H9 (cell line): ENCODE measurements at regions not wholly inside any gene's neighbourhood (a gene's known extent, or its start where the extent isn't known, plus 50 kb on each side); places are given as distances from the start of the nearest gene placed in this dataset.

Experiments used
- DNase-seq: peaks from one replicate; pipeline ENCODE4 v3.0.0-alpha.2; 2017
- H2AFZ ChIP-seq: one replicate; pipeline ENCODE4 v1.6.1; 2013; ENCODE audit warnings: mild to moderate bottlenecking, low read length, control low read depth, moderate library complexity
- H2AK5ac ChIP-seq: 2 replicates; pipeline ENCODE4 v1.6.1; 2013; ENCODE audit warnings: low read length, control low read depth, mixed read lengths; ENCODE audit not compliant: insufficient read length
- H2BK120ac ChIP-seq: one replicate; pipeline ENCODE4 v1.6.1; 2013; ENCODE audit warnings: low read depth, mild to moderate bottlenecking, low read length, control low read depth, inconsistent platforms; ENCODE audit not compliant: poor library complexity, severe bottlenecking
- H2BK12ac ChIP-seq: 2 replicates; pipeline ENCODE4 v1.6.1; 2013; ENCODE audit warnings: low read length, control low read depth, mixed read lengths, low read depth; ENCODE audit not compliant: insufficient read length
- H2BK15ac ChIP-seq: 2 replicates; pipeline ENCODE4 v1.6.1; 2013; ENCODE audit warnings: low read depth, low read length, control low read depth
- H2BK20ac ChIP-seq: one replicate; pipeline ENCODE4 v1.6.1; 2013; ENCODE audit warnings: low read depth, mild to moderate bottlenecking, low read length, control low read depth, inconsistent platforms; ENCODE audit not compliant: poor library complexity, severe bottlenecking
- H2BK5ac ChIP-seq: 2 replicates; pipeline ENCODE4 v1.6.1; 2013; ENCODE audit warnings: low read length, control low read depth, mixed read lengths; ENCODE audit not compliant: insufficient read length
- H3K14ac ChIP-seq: 2 replicates; pipeline ENCODE4 v1.6.1; 2013; ENCODE audit warnings: low read length, control low read depth; ENCODE audit not compliant: insufficient read depth
- H3K18ac ChIP-seq: 2 replicates; pipeline ENCODE4 v1.6.1; 2013; ENCODE audit warnings: low read depth, mild to moderate bottlenecking, mixed read lengths, low read length, control low read depth; ENCODE audit not compliant: insufficient read length
- H3K23ac ChIP-seq: 2 replicates; pipeline ENCODE4 v1.6.1; 2013; ENCODE audit warnings: low read length, control low read depth, mixed read lengths, low read depth; ENCODE audit not compliant: insufficient read length
- H3K23me2 ChIP-seq: 2 replicates; pipeline ENCODE4 v1.6.1; 2013; ENCODE audit warnings: low read depth, mild to moderate bottlenecking, mixed read lengths, low read length, control low read depth; ENCODE audit not compliant: insufficient read length, poor library complexity, severe bottlenecking
- H3K27ac ChIP-seq: 2 replicates; pipeline ENCODE4 v1.5.1; 2013; ENCODE audit warnings: low read length, control low read depth, mixed read lengths, low read depth; ENCODE audit not compliant: insufficient read length
- H3K27me3 ChIP-seq: 2 replicates; pipeline ENCODE4 v1.6.1; 2013; ENCODE audit warnings: low read length, control low read depth, inconsistent platforms; ENCODE audit not compliant: insufficient read depth
- H3K4ac ChIP-seq: 2 replicates; pipeline ENCODE4 v1.6.1; 2013; ENCODE audit warnings: low read depth, mild to moderate bottlenecking, control low read depth, inconsistent platforms, low read length, moderate library complexity
- H3K4me1 ChIP-seq: 2 replicates; pipeline ENCODE4 v1.6.1; 2013; ENCODE audit warnings: low read length, control low read depth, inconsistent platforms; ENCODE audit not compliant: insufficient read depth
- H3K4me2 ChIP-seq: 2 replicates; pipeline ENCODE4 v1.6.1; 2013; ENCODE audit warnings: low read length, control low read depth, mixed read lengths; ENCODE audit not compliant: insufficient read length, insufficient read depth
- H3K56ac ChIP-seq: 2 replicates; pipeline ENCODE4 v1.6.1; 2013; ENCODE audit warnings: low read depth, mild to moderate bottlenecking, mixed read lengths, low read length, control low read depth; ENCODE audit not compliant: insufficient read length
- H3K79me1 ChIP-seq: 2 replicates; pipeline ENCODE4 v1.6.1; 2013; ENCODE audit warnings: low read depth, mild to moderate bottlenecking, moderate library complexity, low read length, control low read depth, inconsistent platforms; ENCODE audit not compliant: insufficient read depth, poor library complexity, severe bottlenecking
- H3K79me2 ChIP-seq: 2 replicates; pipeline ENCODE4 v1.6.1; 2013; ENCODE audit warnings: low read length, control low read depth, inconsistent platforms; ENCODE audit not compliant: insufficient read depth
- H3K9ac ChIP-seq: 2 replicates; pipeline ENCODE4 v1.6.1; 2013; ENCODE audit warnings: low read length, control low read depth, mixed read lengths; ENCODE audit not compliant: insufficient read length; ENCODE audit errors: extremely low read depth
- H3K9me3 ChIP-seq: one replicate; pipeline ENCODE4 v1.6.1; 2013; ENCODE audit warnings: low read depth, low read length, inconsistent platforms; ENCODE audit not compliant: control insufficient read depth
- H3T11ph ChIP-seq: one replicate; pipeline ENCODE4 v1.6.1; 2013; ENCODE audit warnings: mild to moderate bottlenecking, low read length, control low read depth, inconsistent platforms
- H4K20me1 ChIP-seq: one replicate; pipeline ENCODE4 v1.6.1; 2013; ENCODE audit not compliant: control insufficient read depth, insufficient read length, insufficient read depth
- H4K5ac ChIP-seq: 2 replicates; pipeline ENCODE4 v1.6.1; 2013; ENCODE audit warnings: low read depth, mild to moderate bottlenecking, mixed read lengths, low read length, control low read depth; ENCODE audit not compliant: insufficient read length
- H4K8ac ChIP-seq: replicated peaks from 2 replicates; pipeline ENCODE4 v1.6.1; 2013; ENCODE audit warnings: low read length, control low read depth, mixed read lengths, low read depth; ENCODE audit not compliant: insufficient read length
- H4K91ac ChIP-seq: 2 replicates; pipeline ENCODE4 v1.6.1; 2013; ENCODE audit warnings: low read depth, mild to moderate bottlenecking, moderate library complexity, mixed read lengths, low read length, control low read depth; ENCODE audit not compliant: insufficient read length
- H3K27ac Mint-ChIP-seq, 3 experiments: 2 replicates in 2 of 3; 3 replicates in 1 of 3; pipeline ENCODE4 v1.8.0; 2020 to 2021; ENCODE audit warnings: mixed read lengths in 3 of 3, mild to moderate bottlenecking in 1 of 3, moderate library complexity in 1 of 3
- H3K27me3 Mint-ChIP-seq: 2 replicates; pipeline ENCODE4 v1.8.0; 2021; ENCODE audit warnings: low read depth, mild to moderate bottlenecking, moderate library complexity, mixed read lengths
- H3K36me3 Mint-ChIP-seq, 3 experiments: 2 replicates in 2 of 3; 3 replicates in 1 of 3; pipeline ENCODE4 v1.8.0; 2020 to 2021; ENCODE audit warnings: low read depth in 3 of 3, mixed read lengths in 3 of 3; ENCODE audit not compliant: insufficient read depth in 1 of 3
- H3K4me1 Mint-ChIP-seq, 2 experiments: 2 replicates each; pipeline ENCODE4 v1.8.0; 2020; ENCODE audit warnings: mixed read lengths in 2 of 2
- H3K4me3 Mint-ChIP-seq, 2 experiments: 2 replicates in 1 of 2; 3 replicates in 1 of 2; pipeline ENCODE4 v1.8.0; 2020 to 2021; ENCODE audit warnings: mild to moderate bottlenecking in 2 of 2, mixed read lengths in 2 of 2, moderate library complexity in 1 of 2
- H3K9me3 Mint-ChIP-seq, 2 experiments: 2 replicates in 1 of 2; 3 replicates in 1 of 2; pipeline ENCODE4 v1.8.0; 2020; ENCODE audit warnings: mild to moderate bottlenecking in 2 of 2, mixed read lengths in 2 of 2, moderate library complexity in 1 of 2
- TF ChIP-seq, protein P1 (sequence below): fragments of 200-600 bp; sonication (generic); conservative IDR thresholded peaks from 3 replicates; pipeline ENCODE4 v1.8.0; 2021; ENCODE audit warnings: antibody characterized with exemption, mild to moderate bottlenecking

DNA sequence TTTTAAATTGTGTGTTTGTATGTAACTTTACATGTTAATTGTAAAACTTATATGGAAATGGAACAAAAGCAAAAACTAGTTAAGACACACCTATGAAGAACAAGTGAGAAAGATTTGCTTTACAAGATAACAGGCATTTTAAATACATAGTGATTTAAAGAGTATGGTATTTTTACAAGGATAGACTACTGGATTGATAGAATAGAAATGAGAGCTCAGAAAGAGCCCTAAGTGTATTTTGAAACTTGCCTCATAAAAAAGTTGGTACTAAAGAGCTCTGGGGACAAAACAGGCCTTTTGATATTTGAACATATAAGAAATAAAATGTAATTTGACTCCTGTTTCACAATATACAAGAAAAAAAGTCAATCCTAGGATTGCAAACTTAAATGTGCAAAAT is 928.4 kb downstream of the REEP3 start:
- DNase-seq = no peak
- no peak overlapping the region for H2BK20ac ChIP-seq
- H3K4ac ChIP-seq = no peak overlapping the region
- H2BK5ac ChIP-seq = no peak overlapping the region
- H3K9ac ChIP-seq = no peak overlapping the region
- no peaks in the 10 kb centered on the region for H3K4me1 ChIP-seq
- no peaks in the 10 kb centered on the region for H3K9me3 ChIP-seq
- no peaks in the 10 kb centered on the region for H3K27me3 ChIP-seq
- H2BK120ac ChIP-seq = no peak overlapping the region
- H2AFZ ChIP-seq = no peak overlapping the region
- no peaks in the 10 kb centered on the region for H4K20me1 ChIP-seq
- H3K14ac ChIP-seq = no peak overlapping the region
- no peaks in the 10 kb centered on the region for H3K27me3 Mint-ChIP-seq
- no peak overlapping the region for H2BK12ac ChIP-seq
- no peak overlapping the region for H2BK15ac ChIP-seq
- H3K9me3 Mint-ChIP-seq = peaks cover 8 to 18% of the 10 kb centered on the region in 2 experiments; a peak in 4 of 5 replicates
- peaks cover 0 to 8% (median 6%) of the 10 kb centered on the region in 3 experiments; a peak in 4 of 7 replicates for H3K36me3 Mint-ChIP-seq
- no peak overlapping the region for H3K18ac ChIP-seq
- no peak overlapping the region for H2AK5ac ChIP-seq
- H3K23me2 ChIP-seq = no peaks in the 10 kb centered on the region
- H3K4me1 Mint-ChIP-seq = no peaks in the 10 kb centered on the region
- H3K4me3 Mint-ChIP-seq = no peak overlapping the region
- TF ChIP-seq, protein P1, sequence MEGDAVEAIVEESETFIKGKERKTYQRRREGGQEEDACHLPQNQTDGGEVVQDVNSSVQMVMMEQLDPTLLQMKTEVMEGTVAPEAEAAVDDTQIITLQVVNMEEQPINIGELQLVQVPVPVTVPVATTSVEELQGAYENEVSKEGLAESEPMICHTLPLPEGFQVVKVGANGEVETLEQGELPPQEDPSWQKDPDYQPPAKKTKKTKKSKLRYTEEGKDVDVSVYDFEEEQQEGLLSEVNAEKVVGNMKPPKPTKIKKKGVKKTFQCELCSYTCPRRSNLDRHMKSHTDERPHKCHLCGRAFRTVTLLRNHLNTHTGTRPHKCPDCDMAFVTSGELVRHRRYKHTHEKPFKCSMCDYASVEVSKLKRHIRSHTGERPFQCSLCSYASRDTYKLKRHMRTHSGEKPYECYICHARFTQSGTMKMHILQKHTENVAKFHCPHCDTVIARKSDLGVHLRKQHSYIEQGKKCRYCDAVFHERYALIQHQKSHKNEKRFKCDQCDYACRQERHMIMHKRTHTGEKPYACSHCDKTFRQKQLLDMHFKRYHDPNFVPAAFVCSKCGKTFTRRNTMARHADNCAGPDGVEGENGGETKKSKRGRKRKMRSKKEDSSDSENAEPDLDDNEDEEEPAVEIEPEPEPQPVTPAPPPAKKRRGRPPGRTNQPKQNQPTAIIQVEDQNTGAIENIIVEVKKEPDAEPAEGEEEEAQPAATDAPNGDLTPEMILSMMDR = no peak
- H3K56ac ChIP-seq = no peak overlapping the region
- no peak overlapping the region for H3K4me2 ChIP-seq
- H4K8ac ChIP-seq = no peak overlapping the region
- H3K23ac ChIP-seq = no peak overlapping the region
- H3K27ac Mint-ChIP-seq = no peak overlapping the region
- H4K5ac ChIP-seq = no peak overlapping the region
- H4K91ac ChIP-seq = no peak overlapping the region
- H3K27ac ChIP-seq = no peak overlapping the region
- no peak overlapping the region for H3T11ph ChIP-seq
- no peaks in the 10 kb centered on the region for H3K79me2 ChIP-seq
- no peaks in the 10 kb centered on the region for H3K79me1 ChIP-seq
